OCI-LY1 (cell line): ENCODE measurements at regions not wholly inside any gene's neighbourhood (a gene's known extent, or its start where the extent isn't known, plus 50 kb on each side); places are given as distances from the start of the nearest gene placed in this dataset.

Experiments
- H2AFZ ChIP-seq: fragments of 200-600 bp; sonication (generic), shearing (Covaris generic); 2 replicates; pipeline ENCODE4 v1.6.0; 2014; ENCODE audit warnings: antibody characterized with exemption, mild to moderate bottlenecking, low read length
- H3F3A ChIP-seq: fragments of 200-600 bp; sonication (generic), shearing (Covaris generic); 2 replicates; pipeline ENCODE4 v1.6.0; 2014; ENCODE audit warnings: mild to moderate bottlenecking, antibody characterized with exemption, low read length, moderate library complexity; ENCODE audit not compliant: insufficient read depth
- H3K27ac ChIP-seq: fragments of 200-600 bp; sonication (generic); 2 replicates; pipeline ENCODE4 v1.5.1; 2014; ENCODE audit warnings: low read length, mixed run types, mild to moderate bottlenecking, low read depth; ENCODE audit not compliant: poor library complexity, severe bottlenecking
- H3K27me3 ChIP-seq: fragments of 200-600 bp; sonication (generic); 2 replicates; pipeline ENCODE4 v1.6.0; 2014; ENCODE audit warnings: antibody characterized with exemption, mild to moderate bottlenecking, low read length, moderate library complexity; ENCODE audit not compliant: insufficient read depth
- H3K36me3 ChIP-seq: fragments of 200-600 bp; sonication (generic); 2 replicates; pipeline ENCODE4 v1.6.1; 2014; ENCODE audit warnings: mild to moderate bottlenecking, antibody characterized with exemption, low read length, moderate library complexity, mixed read lengths; ENCODE audit not compliant: insufficient read depth
- H3K4me1 ChIP-seq: fragments of 200-600 bp; sonication (generic); 2 replicates; pipeline ENCODE4 v1.5.1; 2014; ENCODE audit warnings: mild to moderate bottlenecking, low read length, moderate library complexity; ENCODE audit not compliant: insufficient read depth, severe bottlenecking
- H3K4me2 ChIP-seq: fragments of 200-600 bp; sonication (generic), shearing (Covaris generic); 2 replicates; pipeline ENCODE4 v1.6.1; 2014; ENCODE audit warnings: low read length
- H3K4me3 ChIP-seq: fragments of 200-600 bp; sonication (generic); 2 replicates; pipeline ENCODE4 v1.5.1; 2014; ENCODE audit warnings: low read length, low read depth, mild to moderate bottlenecking, mixed read lengths; ENCODE audit not compliant: poor library complexity, severe bottlenecking
- H3K79me2 ChIP-seq: fragments of 200-600 bp; shearing (Covaris generic); 2 replicates; pipeline ENCODE4 v1.6.1; 2016; ENCODE audit warnings: mixed run types, low read length, mixed read lengths; ENCODE audit not compliant: insufficient read depth
- H3K9ac ChIP-seq: fragments of 200-600 bp; sonication (generic), shearing (Covaris generic); 2 replicates; pipeline ENCODE4 v1.6.1; 2014; ENCODE audit warnings: mild to moderate bottlenecking, low read length, mixed read lengths
- H3K9me2 ChIP-seq: fragments of 200-600 bp; sonication (generic), shearing (Covaris generic); 2 replicates; pipeline ENCODE4 v1.6.1; 2014; ENCODE audit warnings: low read depth, mild to moderate bottlenecking, low read length, mixed read lengths
- H3K9me3 ChIP-seq: fragments of 200-600 bp; shearing (Covaris generic); 2 replicates; pipeline ENCODE4 v1.6.1; 2014; ENCODE audit warnings: low read length, mixed read lengths
- H4K20me1 ChIP-seq: fragments of 200-600 bp; sonication (generic), shearing (Covaris generic); 2 replicates; pipeline ENCODE4 v1.6.0; 2016; ENCODE audit warnings: mild to moderate bottlenecking, low read length; ENCODE audit not compliant: insufficient read depth
- CTCF ChIP-seq: fragments of 200-600 bp; sonication (generic), shearing (Covaris generic); IDR thresholded peaks from 2 replicates; pipeline ENCODE4 v1.5.1; 2017; ENCODE audit warnings: mild to moderate bottlenecking, antibody characterized with exemption, low read length, moderate library complexity, mixed read lengths
- EZH2 ChIP-seq: fragments of 200-600 bp; sonication (generic), shearing (Covaris generic); IDR thresholded peaks from 2 replicates; pipeline ENCODE4 v1.8.0; 2017; ENCODE audit warnings: borderline replicate concordance, mixed run types, mild to moderate bottlenecking, antibody characterized with exemption, low read length, moderate library complexity, mixed read lengths

GRCh38 chr16:82360024-82360783 is 190.2 kb upstream of the MPHOSPH6 start:
- Histone ChIP-seq H3K9ac (no peak overlapping the region), H2AFZ (no peak overlapping the region), H3K9me3 (no peaks in the 10 kb centered on the region), H4K20me1 (no peaks in the 10 kb centered on the region), H3K27me3 (no peaks in the 10 kb centered on the region), H3K27ac (no peak overlapping the region), H3K4me1 (no peaks in the 10 kb centered on the region), H3K4me2 (no peak overlapping the region), H3F3A (no peaks in the 10 kb centered on the region), H3K4me3 (no peak overlapping the region), H3K79me2 (no peaks in the 10 kb centered on the region), H3K9me2 (no peaks in the 10 kb centered on the region), H3K36me3 (no peaks in the 10 kb centered on the region)
- TF ChIP-seq CTCF (no peak), EZH2 (no peak)

DNA sequence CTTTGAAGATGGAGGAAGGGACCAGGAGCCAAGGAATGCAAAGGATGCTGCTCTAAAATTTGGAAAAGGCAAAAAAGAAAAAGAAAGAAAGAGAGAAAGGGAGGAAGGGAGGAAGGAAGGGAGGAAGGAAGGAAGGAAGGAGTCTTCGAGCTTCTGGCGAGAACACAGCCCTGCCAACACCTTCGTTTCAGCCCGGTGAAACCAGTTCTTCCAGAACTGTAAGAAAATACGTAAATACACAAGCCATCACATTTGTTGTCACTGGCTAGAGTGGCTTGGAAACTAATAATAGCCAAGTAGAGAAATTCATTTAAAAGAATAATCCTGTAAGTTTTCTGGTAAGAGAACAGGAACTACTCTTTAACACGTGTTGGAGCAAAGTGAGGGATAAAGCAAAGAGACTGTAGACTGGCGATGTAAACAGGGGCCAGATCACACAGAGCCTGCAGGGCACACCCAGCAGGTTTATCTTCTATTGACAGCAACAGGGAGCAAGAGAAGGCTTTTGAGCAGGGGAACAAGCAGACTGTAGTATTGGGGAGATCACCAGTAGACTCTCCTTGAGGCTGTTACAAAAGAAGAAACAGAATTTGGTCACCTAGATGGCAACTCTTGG is 188.7 kb upstream of the MPHOSPH6 start:
- Histone ChIP-seq H3K4me1 (no peaks in the 10 kb centered on the region), H4K20me1 (no peaks in the 10 kb centered on the region), H3K9me2 (no peaks in the 10 kb centered on the region), H3K4me2 (no peak overlapping the region), H3K27ac (no peak overlapping the region), H3K27me3 (no peaks in the 10 kb centered on the region), H2AFZ (no peak overlapping the region), H3K36me3 (no peaks in the 10 kb centered on the region), H3K9me3 (no peaks in the 10 kb centered on the region), H3K4me3 (no peak overlapping the region), H3F3A (no peaks in the 10 kb centered on the region), H3K79me2 (no peaks in the 10 kb centered on the region), H3K9ac (no peak overlapping the region)
- TF ChIP-seq EZH2 (no peak), CTCF (no peak)

DNA sequence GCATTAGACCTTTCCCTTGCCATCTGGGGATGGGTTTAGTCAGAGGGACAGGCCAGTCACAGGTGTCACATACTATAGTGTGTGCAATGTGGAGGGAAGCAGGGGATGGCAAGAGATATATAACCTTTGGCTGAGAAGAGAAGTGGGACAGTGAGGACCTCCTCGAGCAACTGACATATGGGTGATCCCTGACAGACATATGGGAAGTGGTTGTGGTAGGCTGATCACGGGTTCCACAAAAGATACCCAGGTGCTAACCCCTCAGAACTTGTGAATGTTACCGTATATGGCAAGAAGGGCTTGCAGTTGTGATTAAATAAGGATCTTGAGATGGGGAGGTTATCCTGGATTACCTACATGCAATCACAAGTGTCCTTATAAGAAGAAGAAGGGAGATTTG is 188.1 kb upstream of the MPHOSPH6 start:
- H3K9me2 ChIP-seq = no peaks in the 10 kb centered on the region
- H3K79me2 ChIP-seq = no peaks in the 10 kb centered on the region
- no peaks in the 10 kb centered on the region for H4K20me1 ChIP-seq
- no peaks in the 10 kb centered on the region for H3K27me3 ChIP-seq
- no peak overlapping the region for H3K4me2 ChIP-seq
- H3K27ac ChIP-seq = no peak overlapping the region
- no peak for TF ChIP-seq CTCF
- no peak for TF ChIP-seq EZH2
- H3K4me1 ChIP-seq = no peaks in the 10 kb centered on the region
- no peak overlapping the region for H3K4me3 ChIP-seq
- H3K36me3 ChIP-seq = no peaks in the 10 kb centered on the region
- no peaks in the 10 kb centered on the region for H3K9me3 ChIP-seq
- no peak overlapping the region for H3K9ac ChIP-seq
- H3F3A ChIP-seq = no peaks in the 10 kb centered on the region
- no peak overlapping the region for H2AFZ ChIP-seq
